ENCODE measurements at regions not wholly inside any gene's neighbourhood (a gene's known extent, or its start where the extent isn't known, plus 50 kb on each side); places are given as distances from the start of the nearest gene placed in this dataset.
"Not testable (repeated sequence)": the region's sequence is repeated elsewhere in the genome, so short reads cannot be mapped to it uniquely, and the experiment has no call there.

DNA sequence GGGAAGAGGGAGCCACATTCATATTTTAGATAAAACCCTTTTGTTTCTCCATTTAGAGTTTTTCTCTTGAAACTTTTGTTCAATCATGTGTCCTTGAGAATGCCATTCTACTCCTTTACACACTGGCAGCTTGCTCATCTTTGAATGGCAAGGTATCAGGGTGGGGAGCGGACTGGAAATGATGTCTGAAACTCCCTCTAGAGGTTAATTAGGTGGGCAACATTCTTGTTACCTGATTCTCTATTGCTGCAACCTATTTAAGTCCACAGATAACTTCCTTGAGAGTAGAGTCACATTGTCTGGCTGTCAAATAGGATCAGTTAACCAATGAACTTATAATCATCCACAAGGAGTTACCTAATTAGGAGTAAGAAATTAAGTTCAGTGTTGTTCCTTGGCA is 533.6 kb upstream of the API5 start:
- no peak overlapping the region for H3K4me3 Mint-ChIP-seq
- no peaks in the 10 kb centered on the region for H3K27me3 Mint-ChIP-seq (ENCODE audit: low read depth, poor library complexity)
- H3K9me3 Mint-ChIP-seq, result no peaks in the 10 kb centered on the region
- no peak for DNase-seq
- no peaks in the 10 kb centered on the region for H3K36me3 Mint-ChIP-seq (ENCODE audit: low read depth)
- peaks cover 8% of the 10 kb centered on the region for H3K4me1 Mint-ChIP-seq
- H3K27ac Mint-ChIP-seq, result no peak overlapping the region
- TF ChIP-seq, protein P1, sequence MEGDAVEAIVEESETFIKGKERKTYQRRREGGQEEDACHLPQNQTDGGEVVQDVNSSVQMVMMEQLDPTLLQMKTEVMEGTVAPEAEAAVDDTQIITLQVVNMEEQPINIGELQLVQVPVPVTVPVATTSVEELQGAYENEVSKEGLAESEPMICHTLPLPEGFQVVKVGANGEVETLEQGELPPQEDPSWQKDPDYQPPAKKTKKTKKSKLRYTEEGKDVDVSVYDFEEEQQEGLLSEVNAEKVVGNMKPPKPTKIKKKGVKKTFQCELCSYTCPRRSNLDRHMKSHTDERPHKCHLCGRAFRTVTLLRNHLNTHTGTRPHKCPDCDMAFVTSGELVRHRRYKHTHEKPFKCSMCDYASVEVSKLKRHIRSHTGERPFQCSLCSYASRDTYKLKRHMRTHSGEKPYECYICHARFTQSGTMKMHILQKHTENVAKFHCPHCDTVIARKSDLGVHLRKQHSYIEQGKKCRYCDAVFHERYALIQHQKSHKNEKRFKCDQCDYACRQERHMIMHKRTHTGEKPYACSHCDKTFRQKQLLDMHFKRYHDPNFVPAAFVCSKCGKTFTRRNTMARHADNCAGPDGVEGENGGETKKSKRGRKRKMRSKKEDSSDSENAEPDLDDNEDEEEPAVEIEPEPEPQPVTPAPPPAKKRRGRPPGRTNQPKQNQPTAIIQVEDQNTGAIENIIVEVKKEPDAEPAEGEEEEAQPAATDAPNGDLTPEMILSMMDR (IDR thresholded peaks at IDR 0.05), result peak; percentile 11

DNA sequence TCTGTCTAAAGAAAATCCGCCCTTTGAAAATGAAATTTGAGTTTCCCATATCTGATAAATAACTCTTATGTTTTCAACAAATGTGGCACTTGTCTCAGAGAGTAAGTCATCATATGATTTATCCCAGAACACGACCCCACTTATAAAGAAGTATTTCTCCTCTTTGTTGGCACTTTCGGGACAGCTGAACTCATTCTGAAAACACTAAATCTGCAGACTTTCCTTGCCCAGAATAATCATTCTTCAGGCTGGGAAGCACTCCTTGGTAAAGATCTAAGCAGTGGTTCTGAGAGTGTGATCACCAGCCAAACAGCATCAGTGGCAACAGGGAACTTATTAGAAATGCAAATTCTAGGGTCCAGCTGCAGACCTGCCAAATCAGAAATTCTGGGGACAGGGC is 532.2 kb upstream of the API5 start:
- no peaks in the 10 kb centered on the region for H3K27me3 Mint-ChIP-seq (ENCODE audit: low read depth, poor library complexity)

DNA sequence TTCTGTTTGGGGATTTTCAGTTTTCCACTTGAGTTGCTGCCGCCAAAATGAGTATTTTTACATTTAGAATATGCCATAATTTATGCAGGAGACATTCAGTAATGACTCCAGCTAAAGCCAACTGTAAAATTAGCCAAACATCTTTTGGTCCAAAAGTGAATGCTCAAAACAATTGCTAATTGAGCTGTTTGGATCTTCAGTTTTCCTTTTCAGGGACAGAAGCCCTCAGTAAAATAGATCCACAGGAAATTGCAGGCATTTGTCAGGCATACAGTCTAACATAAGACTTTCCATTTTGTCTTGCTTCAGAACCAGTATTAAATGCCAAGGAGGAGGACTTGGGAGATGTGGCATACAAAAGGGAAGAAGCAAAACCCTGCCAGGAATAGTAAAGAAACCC is 524.8 kb upstream of the API5 start:
- Mint-ChIP-seq H3K27ac (no peak overlapping the region), H3K4me1 (no peaks in the 10 kb centered on the region), H3K27me3 (ENCODE audit: low read depth, poor library complexity) (peaks cover 4% of the 10 kb centered on the region), H3K36me3 (ENCODE audit: low read depth) (no peaks in the 10 kb centered on the region), H3K9me3 (peaks cover 17% of the 10 kb centered on the region), H3K4me3 (no peak overlapping the region)
- TF ChIP-seq, protein P1 (IDR thresholded peaks at IDR 0.05), result no peak
- no peak for DNase-seq

More for the DNA sequence above, 532.2 kb upstream of the API5 start:
- no peaks in the 10 kb centered on the region for H3K36me3 Mint-ChIP-seq (ENCODE audit: low read depth)
- DNase-seq, result no peak
- TF ChIP-seq, protein P1 (IDR thresholded peaks at IDR 0.05), result no peak
- no peak overlapping the region for H3K27ac Mint-ChIP-seq
- H3K4me1 Mint-ChIP-seq, result peaks cover under 1% of the 10 kb centered on the region
- no peak overlapping the region for H3K4me3 Mint-ChIP-seq
- no peaks in the 10 kb centered on the region for H3K9me3 Mint-ChIP-seq

DNA sequence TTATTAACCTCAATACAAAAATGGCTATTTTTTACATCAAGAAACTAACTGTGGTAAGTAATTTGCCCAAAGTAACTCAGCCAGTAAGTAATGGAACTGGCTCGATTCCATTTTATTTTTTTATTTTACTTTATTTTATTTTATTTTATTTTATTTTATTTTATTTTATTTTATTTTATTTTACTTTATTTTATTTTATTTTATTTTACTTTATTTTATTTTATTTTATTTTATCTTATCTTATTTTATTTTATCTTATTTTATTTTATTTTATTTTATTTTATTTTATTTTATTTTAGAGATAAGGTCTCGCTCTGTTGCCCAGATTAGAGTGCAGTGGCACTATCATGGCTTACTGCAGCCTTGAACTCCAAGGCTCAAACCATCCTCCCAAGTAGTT is 516.3 kb upstream of the API5 start:
- H3K4me3 Mint-ChIP-seq; H3K4me1 Mint-ChIP-seq; H3K36me3 Mint-ChIP-seq (ENCODE audit: low read depth); H3K27ac Mint-ChIP-seq; H3K27me3 Mint-ChIP-seq (ENCODE audit: low read depth, poor library complexity); DNase-seq: not testable (repeated sequence)
- peaks cover 23% of the 10 kb centered on the region for H3K9me3 Mint-ChIP-seq

DNA sequence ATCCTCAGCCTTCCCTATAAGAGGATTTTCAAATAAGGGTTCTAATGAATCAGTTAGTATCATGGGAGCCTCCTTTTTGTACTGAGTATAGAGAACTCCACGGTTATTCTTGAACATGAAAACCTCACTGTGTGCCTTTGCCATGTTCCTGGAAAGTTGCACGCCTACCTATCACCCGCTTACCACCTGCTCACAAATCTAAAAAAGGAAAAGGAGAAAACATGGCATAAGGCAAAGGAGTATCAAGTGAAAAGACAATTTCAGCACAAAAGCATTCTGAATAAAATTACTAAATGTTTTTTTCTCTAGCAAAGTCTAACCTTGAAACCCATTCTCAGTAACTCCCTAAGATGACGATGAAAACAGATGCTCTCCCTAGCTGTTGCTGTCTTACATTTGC is 511.8 kb upstream of the API5 start:
- H3K9me3 Mint-ChIP-seq, result peaks cover 10% of the 10 kb centered on the region
- H3K27ac Mint-ChIP-seq, result no peak overlapping the region
- no peak overlapping the region for H3K4me3 Mint-ChIP-seq
- peaks cover 5% of the 10 kb centered on the region for H3K27me3 Mint-ChIP-seq (ENCODE audit: low read depth, poor library complexity)
- no peaks in the 10 kb centered on the region for H3K36me3 Mint-ChIP-seq (ENCODE audit: low read depth)
- DNase-seq, result no peak
- H3K4me1 Mint-ChIP-seq, result peaks cover 9% of the 10 kb centered on the region
- TF ChIP-seq, protein P1 (IDR thresholded peaks at IDR 0.05), result no peak

DNA sequence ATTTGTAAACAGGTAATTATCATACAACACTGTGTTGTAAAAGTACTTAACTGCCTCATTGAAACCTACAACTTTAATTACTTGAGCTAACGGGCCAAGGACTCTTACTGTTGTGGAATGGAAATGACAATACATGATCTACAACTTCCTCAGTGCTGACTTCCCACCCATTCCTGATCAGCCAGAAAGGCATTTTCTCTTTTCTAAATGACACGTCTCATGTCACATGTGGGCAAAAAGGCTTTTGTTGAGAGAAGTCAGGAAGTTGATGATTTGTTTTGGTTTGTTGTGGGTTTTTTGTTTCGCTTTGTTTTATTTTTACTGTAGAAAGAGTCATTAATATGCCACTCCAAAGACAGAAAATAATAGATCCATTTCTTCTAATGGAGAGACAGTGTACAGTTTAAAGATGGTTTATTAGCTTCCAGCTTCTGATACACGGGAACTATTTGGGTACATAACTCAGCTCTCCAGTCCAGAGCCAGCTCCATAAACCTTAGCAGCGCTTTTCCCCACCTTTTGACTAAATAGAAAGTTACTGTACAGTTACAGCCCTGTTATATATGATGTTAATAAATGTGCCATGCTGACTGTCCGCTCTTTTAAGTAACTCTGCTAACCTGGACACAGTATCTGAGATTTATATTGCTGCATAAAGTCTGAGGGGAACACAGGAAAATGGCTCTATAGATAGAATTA is 509.4 kb upstream of the API5 start:
- no peak overlapping the region for H3K4me3 Mint-ChIP-seq
- H3K27ac Mint-ChIP-seq, result peak overlapping the region; percentile 70
- H3K27me3 Mint-ChIP-seq (ENCODE audit: low read depth, poor library complexity), result peaks cover 7% of the 10 kb centered on the region
- TF ChIP-seq, protein P1 (IDR thresholded peaks at IDR 0.05), result no peak
- H3K36me3 Mint-ChIP-seq (ENCODE audit: low read depth), result no peaks in the 10 kb centered on the region
- DNase-seq, result no peak
- peaks cover 1% of the 10 kb centered on the region for H3K9me3 Mint-ChIP-seq
- peaks cover 9% of the 10 kb centered on the region for H3K4me1 Mint-ChIP-seq
